GM19238 (cell line): ENCODE measurements at regions not wholly inside any gene's neighbourhood (a gene's known extent, or its start where the extent isn't known, plus 50 kb on each side); places are given as distances from the start of the nearest gene placed in this dataset.

Experiments
- DNase-seq: peaks from one replicate; pipeline ENCODE4 v3.0.0; 2011; ENCODE audit warnings: low spot score; ENCODE audit not compliant: insufficient read length

GRCh38 chr4:65973186-65973585 lies 302.9 kb upstream of the EPHA5 start:
- DNase-seq = no peak

DNA sequence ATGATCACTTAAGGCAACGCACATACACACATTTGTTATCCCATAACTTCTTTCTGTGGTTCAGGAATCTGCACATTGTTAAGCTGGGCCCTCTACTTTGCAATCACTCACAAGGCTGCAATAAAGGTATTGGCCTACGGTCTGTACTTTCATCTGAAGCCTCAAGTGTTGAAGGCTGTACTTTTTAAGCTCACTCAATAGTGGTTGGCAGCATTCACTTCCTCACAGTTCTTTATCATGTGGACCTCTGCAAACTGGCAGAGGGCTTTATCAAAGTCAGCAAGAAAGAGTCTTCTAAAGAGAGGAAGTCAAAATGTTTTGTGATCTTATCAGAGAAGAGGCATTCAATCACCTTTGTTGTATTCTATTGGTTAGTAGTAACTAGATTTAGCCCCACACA lies 301.4 kb upstream of the EPHA5 start:
- DNase-seq = no peak

GRCh38 chr4:65968831-65969558 lies 298.7 kb upstream of the EPHA5 start:
- no peak for DNase-seq

GRCh38 chr4:65960751-65961150 lies 290.5 kb upstream of the EPHA5 start:
- DNase-seq = no peak

DNA sequence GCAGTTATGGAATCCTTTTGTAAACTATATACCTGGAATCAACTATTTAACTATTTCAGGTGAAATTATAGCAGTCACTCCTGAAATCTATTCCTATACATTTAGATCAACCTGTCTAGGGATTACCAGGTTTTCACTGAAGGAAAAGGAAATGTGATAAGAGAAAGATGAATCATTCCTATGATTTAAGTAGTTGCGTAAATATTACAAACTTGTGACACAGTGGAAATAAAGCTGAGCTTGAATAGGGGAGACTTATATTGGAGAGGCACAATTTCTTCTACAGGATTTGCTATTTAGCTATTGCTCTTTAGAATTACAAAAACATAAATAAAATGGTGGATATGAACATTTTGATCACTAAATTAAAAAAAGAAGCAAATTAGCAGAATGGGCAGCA lies 284.1 kb upstream of the EPHA5 start:
- no peak for DNase-seq

- DNase-seq = no peak
These were observed 280.9 kb upstream of the EPHA5 start for GRCh38 chr4:65951177-65951576.

DNA sequence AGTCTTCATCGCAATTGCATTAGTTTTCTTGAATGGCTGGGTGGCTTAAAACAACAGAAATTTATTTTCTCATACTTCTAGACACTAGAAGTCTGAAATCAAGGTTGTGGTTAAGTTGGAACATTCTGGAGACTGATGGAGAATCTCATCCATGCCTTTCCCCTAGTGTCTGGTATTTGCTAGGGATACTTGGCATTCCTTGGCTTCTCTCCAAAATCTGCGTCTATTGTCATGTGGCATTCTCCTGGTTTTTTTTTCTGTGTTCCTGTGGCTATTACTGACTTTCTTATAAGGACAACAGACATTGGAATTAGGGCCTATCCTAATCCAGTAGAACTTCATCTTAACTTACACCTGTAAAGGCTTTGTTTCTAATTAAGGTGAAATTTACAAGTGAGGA lies 272.8 kb upstream of the EPHA5 start:
- DNase-seq = no peak

DNA sequence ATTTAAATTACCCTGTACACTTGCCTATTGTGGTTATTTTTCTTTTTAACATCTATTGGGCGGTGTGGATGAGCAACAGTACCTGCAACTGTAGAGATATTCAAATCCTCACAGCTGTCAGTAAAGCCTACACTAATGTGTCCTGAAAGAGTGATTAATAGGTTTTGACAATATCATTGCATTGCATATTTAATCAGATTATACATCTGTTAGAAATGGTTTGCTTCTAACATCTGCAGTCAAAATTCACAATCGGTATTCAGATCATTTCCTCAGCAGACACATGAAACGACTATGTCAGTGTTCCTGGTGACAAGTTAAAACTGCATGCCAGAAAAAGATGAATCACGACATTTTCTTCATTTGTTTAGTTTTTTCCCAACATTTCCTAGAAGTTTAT lies 254.6 kb upstream of the EPHA5 start:
- DNase-seq = no peak

GRCh38 chr4:65923616-65924015 lies 253.3 kb upstream of the EPHA5 start:
- DNase-seq = no peak

DNA sequence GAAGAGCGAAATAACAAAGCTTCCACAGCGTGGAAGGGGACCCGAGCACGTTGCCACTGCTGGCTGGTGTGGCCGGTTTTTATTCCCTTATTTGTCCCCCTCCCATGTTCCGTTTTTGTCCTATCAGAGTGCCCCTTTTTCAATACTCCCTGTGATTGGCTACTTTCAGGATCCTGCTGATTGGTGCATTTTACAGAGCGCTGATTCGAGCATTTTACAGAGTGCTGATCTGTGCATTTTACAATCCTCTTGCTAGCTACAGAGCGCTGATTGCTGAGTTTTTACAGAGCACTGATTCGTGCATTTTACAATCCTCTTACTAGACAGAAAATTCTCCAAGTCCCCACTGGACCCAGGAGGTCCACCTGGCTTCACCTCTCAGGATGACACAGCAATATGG lies 250.9 kb upstream of the EPHA5 start:
- no peak for DNase-seq

DNA sequence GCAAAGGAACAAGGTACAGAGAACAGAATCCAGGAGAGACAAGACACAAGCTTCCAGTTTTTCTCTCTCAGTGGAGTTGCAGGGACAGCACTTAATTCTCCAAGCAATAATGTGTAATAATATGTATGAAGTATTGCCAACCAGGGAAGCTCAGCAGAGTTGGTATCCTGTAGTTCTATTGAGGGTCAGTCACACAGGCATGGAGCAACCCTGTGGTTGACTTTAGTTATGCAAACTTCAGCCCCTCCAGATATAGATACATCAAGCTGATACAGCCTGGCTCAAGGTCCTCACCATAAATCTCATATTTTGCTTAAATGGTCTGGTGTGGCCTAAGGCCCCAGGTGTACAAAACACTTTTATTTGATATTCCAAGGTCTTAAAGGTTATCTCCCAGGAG lies 248.6 kb upstream of the EPHA5 start:
- DNase-seq = no peak

- no peak for DNase-seq
These were observed 247.9 kb upstream of the EPHA5 start for GRCh38 chr4:65918212-65918611.

GRCh38 chr4:65917486-65917885 lies 247.2 kb upstream of the EPHA5 start:
- no peak for DNase-seq

DNA sequence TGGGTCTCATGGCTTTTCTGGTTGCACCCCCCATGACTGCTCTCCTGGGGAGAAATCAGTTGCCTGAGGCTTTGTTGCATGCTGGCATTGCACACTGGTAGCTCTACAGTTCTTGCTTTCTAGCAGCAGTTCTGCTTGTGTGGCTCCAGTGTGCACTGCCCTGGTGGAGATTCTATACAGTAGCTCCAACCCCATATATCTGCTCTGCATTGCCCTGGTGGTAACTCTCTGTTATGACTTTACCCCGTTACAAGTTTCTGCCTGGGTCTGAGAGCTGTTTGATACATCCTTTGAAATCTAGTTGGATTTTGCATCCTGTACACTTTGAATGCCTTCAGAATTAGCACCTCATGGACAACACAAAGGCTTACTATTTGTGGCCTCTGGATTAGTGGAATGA lies 241.4 kb upstream of the EPHA5 start:
- DNase-seq = no peak

DNA sequence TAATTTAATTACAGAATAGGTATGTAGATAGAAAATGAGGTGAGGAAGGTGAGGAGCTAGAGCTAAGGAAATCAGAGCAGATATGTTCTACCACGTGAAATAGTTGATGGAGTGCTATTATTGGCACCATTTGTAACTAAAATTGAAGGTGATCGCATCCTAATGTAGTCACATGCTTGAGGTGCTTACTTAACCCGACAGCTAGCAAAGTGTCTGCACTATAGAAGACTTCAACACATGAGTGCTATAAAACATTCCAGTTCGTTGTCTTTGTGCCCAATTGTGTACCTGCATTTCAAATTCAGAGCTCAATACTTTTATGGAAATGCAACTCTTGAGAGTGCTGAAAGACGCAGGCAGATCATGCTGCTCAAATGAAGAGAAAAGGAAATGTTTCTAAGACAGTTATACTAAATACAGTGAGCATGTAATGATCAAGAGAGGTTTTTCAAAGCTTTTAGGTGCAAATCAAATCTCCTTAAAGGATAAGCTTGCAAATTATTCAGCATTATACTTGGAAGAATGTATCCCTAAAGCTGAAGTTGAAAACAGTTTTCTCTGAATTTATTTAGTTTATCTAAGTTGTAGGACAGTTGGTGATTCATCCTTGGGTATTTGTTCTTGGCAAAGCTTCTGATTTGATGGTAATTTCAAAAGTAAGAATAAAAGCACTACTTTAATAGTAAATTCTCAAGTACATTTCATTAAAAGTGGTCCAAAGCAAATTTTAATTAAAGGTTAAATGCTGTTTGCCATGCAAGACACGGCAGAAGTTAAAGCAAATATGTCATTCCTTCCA lies 223.9 kb upstream of the EPHA5 start:
- no peak for DNase-seq

- DNase-seq = no peak
These were observed 223.0 kb upstream of the EPHA5 start for GRCh38 chr4:65893271-65893670.

- no peak for DNase-seq
These were observed 210.3 kb upstream of the EPHA5 start for GRCh38 chr4:65880594-65880993.

GRCh38 chr4:65868096-65868824 lies 198.0 kb upstream of the EPHA5 start:
- DNase-seq = no peak

DNA sequence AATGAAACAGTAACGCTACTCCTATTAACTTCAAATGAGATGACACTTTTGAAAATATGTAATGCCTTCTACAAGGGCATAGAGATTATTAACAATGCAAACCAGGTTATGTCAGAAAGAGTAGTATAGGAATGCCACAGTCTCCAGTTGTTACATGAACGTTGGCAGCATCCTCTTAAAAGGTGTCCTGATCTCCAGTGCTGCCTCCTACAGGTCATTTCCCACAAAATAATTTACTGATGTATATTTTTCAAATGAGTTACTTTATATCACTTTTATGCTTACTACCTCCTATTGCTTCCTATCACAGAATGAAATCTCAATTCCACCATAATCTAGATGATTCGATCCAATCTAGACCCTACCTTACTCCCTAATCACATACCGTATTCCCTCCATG lies 195.2 kb upstream of the EPHA5 start:
- no peak for DNase-seq

- DNase-seq = no peak
These were observed 191.7 kb upstream of the EPHA5 start for GRCh38 chr4:65861993-65862392.

- no peak for DNase-seq
These were observed 175.0 kb upstream of the EPHA5 start for GRCh38 chr4:65845199-65845773.
